ENCODE measurements at regions not wholly inside any gene's neighbourhood (a gene's known extent, or its start where the extent isn't known, plus 50 kb on each side); places are given as distances from the start of the nearest gene placed in this dataset.

GRCh38 chr9:11417782-11418181 lies 805.0 kb upstream of the PTPRD start:
- peaks cover under 1 to 15% (median 2%) of the 10 kb centered on the region in 3 donors for H3K9me3 Mint-ChIP-seq
- H3K36me3 Mint-ChIP-seq, result no peaks in the 10 kb centered on the region
- no peak overlapping the region for H3K27ac Mint-ChIP-seq
- H3K4me3 Mint-ChIP-seq, result no peak overlapping the region
- no peaks in the 10 kb centered on the region for H3K27me3 Mint-ChIP-seq
- H3K4me1 Mint-ChIP-seq, result no peaks in the 10 kb centered on the region

GRCh38 chr9:11431490-11431889 lies 818.7 kb upstream of the PTPRD start:
- no peaks in the 10 kb centered on the region for H3K27me3 Mint-ChIP-seq
- H3K9me3 Mint-ChIP-seq, result peaks cover 4 to 14% (median 7%) of the 10 kb centered on the region in 3 donors
- H3K36me3 Mint-ChIP-seq, result no peaks in the 10 kb centered on the region
- no peaks in the 10 kb centered on the region for H3K4me1 Mint-ChIP-seq
- H3K27ac Mint-ChIP-seq, result no peak overlapping the region
- no peak overlapping the region for H3K4me3 Mint-ChIP-seq

- Mint-ChIP-seq H3K27ac (no peak overlapping the region), H3K36me3 (no peaks in the 10 kb centered on the region), H3K4me1 (no peaks in the 10 kb centered on the region), H3K27me3 (no peaks in the 10 kb centered on the region), H3K9me3 (peaks cover 3 to 10% (median 5%) of the 10 kb centered on the region in 3 donors), H3K4me3 (no peak overlapping the region)
Observed at GRCh38 chr9:11432361-11432760, 819.6 kb upstream of the PTPRD start.

- Mint-ChIP-seq H3K9me3 (peaks cover 6 to 15% (median 14%) of the 10 kb centered on the region in 3 donors), H3K27me3 (no peaks in the 10 kb centered on the region), H3K27ac (no peak overlapping the region), H3K36me3 (no peaks in the 10 kb centered on the region), H3K4me1 (peaks cover 0 to 3% (median 0%) of the 10 kb centered on the region in 3 donors), H3K4me3 (no peak overlapping the region)
Observed at GRCh38 chr9:11443631-11444030, 830.8 kb upstream of the PTPRD start.

GRCh38 chr9:11457825-11458790 lies 845.3 kb upstream of the PTPRD start:
- Mint-ChIP-seq H3K27ac (no peak overlapping the region), H3K4me1 (no peaks in the 10 kb centered on the region), H3K27me3 (no peaks in the 10 kb centered on the region), H3K4me3 (no peak overlapping the region), H3K36me3 (no peaks in the 10 kb centered on the region), H3K9me3 (peaks cover 0 to 4% (median 1%) of the 10 kb centered on the region in 3 donors)

DNA sequence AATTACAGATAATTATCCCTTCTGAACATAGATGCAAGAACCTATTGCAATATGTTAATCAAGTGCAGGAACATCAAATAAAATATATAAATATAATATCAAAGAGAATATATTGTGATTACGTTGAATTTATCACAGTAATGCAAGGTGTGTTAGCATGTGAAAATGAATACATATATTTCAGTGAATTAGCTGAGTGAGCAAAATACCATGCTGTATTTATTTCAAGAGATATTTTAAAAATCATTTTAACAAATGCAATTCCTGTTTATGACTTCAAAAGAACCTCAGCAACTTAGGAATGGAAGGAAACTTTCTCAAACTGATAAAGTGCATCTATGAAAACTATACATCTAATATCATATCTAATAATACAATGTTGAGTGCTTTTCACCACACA lies 856.9 kb upstream of the PTPRD start:
- H3K27me3 Mint-ChIP-seq, result no peaks in the 10 kb centered on the region
- no peaks in the 10 kb centered on the region for H3K4me1 Mint-ChIP-seq
- no peak overlapping the region for H3K4me3 Mint-ChIP-seq
- no peaks in the 10 kb centered on the region for H3K36me3 Mint-ChIP-seq
- peaks cover 0 to 6% (median 0%) of the 10 kb centered on the region in 3 donors for H3K9me3 Mint-ChIP-seq
- no peak overlapping the region for H3K27ac Mint-ChIP-seq

DNA sequence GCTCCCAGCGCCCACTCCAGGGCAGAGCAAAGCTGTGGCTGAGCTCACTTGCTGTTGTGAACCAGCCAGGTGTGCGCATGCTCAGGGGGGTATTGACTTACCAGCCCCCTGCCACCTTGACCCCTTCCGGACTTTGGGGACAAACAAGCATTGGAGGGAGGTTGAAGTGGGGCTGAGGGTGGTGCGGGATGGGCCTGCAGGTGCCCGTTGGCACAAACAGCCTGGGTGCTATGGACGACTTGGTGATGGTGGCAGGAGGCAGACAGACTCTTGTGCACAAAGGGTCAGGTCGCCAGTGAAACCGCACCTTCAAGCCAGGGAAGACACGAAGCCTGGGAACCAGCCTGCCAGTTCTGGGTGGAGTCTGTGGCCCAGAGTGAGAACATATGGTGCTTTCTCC lies 858.5 kb upstream of the PTPRD start:
- Mint-ChIP-seq H3K36me3 (no peaks in the 10 kb centered on the region), H3K27me3 (no peaks in the 10 kb centered on the region), H3K4me1 (no peaks in the 10 kb centered on the region), H3K4me3 (no peak overlapping the region), H3K9me3 (peaks cover 0 to 13% (median 6%) of the 10 kb centered on the region in 3 donors), H3K27ac (no peak overlapping the region)

- Mint-ChIP-seq H3K36me3 (peaks cover 2% of the 10 kb centered on the region), H3K27me3 (no peaks in the 10 kb centered on the region), H3K9me3 (peaks cover 1 to 9% (median 2%) of the 10 kb centered on the region in 3 donors), H3K4me1 (no peaks in the 10 kb centered on the region), H3K27ac (no peak overlapping the region), H3K4me3 (no peak overlapping the region)
Observed at GRCh38 chr9:11500780-11501179, 888.0 kb upstream of the PTPRD start.

GRCh38 chr9:11506980-11507379 lies 894.2 kb upstream of the PTPRD start:
- no peaks in the 10 kb centered on the region for H3K4me1 Mint-ChIP-seq
- no peak overlapping the region for H3K4me3 Mint-ChIP-seq
- H3K36me3 Mint-ChIP-seq, result peaks cover 2% of the 10 kb centered on the region
- no peak overlapping the region for H3K27ac Mint-ChIP-seq
- H3K9me3 Mint-ChIP-seq, result peaks cover 2 to 17% (median 6%) of the 10 kb centered on the region in 3 donors
- no peaks in the 10 kb centered on the region for H3K27me3 Mint-ChIP-seq

DNA sequence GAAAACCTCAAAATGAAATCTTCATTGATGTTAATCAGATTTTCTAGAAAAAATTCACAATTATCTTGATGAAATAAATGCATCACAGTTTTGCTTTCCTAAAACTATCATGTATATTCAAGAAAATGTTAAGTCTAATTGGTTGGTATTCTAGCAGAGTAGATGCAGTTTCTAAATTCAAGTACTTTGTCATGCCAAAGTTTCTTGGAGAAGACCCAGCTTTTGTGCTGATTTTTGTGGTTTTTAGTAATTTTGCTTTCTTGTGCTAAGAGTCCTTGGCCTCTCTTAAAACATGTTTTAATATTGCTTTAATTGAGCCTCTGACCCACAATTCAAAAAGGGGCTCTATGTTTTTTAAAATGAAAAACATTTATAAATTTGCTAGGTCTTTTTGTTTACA lies 924.8 kb upstream of the PTPRD start:
- H3K36me3 Mint-ChIP-seq, result no peaks in the 10 kb centered on the region
- no peaks in the 10 kb centered on the region for H3K4me1 Mint-ChIP-seq
- H3K27ac Mint-ChIP-seq, result no peak overlapping the region
- no peak overlapping the region for H3K4me3 Mint-ChIP-seq
- no peaks in the 10 kb centered on the region for H3K27me3 Mint-ChIP-seq
- H3K9me3 Mint-ChIP-seq, result peaks cover 0 to 2% (median 0%) of the 10 kb centered on the region in 3 donors

GRCh38 chr9:11542781-11543180 lies 930.0 kb upstream of the PTPRD start:
- Mint-ChIP-seq H3K27me3 (no peaks in the 10 kb centered on the region), H3K9me3 (peaks cover 0 to 3% (median 0%) of the 10 kb centered on the region in 3 donors), H3K4me3 (no peak overlapping the region), H3K27ac (no peak overlapping the region), H3K4me1 (no peaks in the 10 kb centered on the region), H3K36me3 (no peaks in the 10 kb centered on the region)

GRCh38 chr9:11546231-11546630 lies 933.4 kb upstream of the PTPRD start:
- Mint-ChIP-seq H3K4me3 (no peak overlapping the region), H3K27ac (no peak overlapping the region), H3K36me3 (no peaks in the 10 kb centered on the region), H3K27me3 (no peaks in the 10 kb centered on the region), H3K9me3 (peaks cover 0 to 2% (median 0%) of the 10 kb centered on the region in 3 donors), H3K4me1 (no peaks in the 10 kb centered on the region)

- Mint-ChIP-seq H3K27ac (no peak overlapping the region), H3K9me3 (peaks cover 2 to 4% (median 2%) of the 10 kb centered on the region in 3 donors), H3K27me3 (no peaks in the 10 kb centered on the region), H3K36me3 (no peaks in the 10 kb centered on the region), H3K4me1 (no peaks in the 10 kb centered on the region), H3K4me3 (no peak overlapping the region)
Observed at GRCh38 chr9:11549311-11549794, 936.6 kb upstream of the PTPRD start.

GRCh38 chr9:11551106-11551505 lies 938.3 kb upstream of the PTPRD start:
- Mint-ChIP-seq H3K4me3 (no peak overlapping the region), H3K9me3 (peaks cover 0 to 4% (median 2%) of the 10 kb centered on the region in 3 donors), H3K4me1 (no peaks in the 10 kb centered on the region), H3K27ac (no peak overlapping the region), H3K36me3 (no peaks in the 10 kb centered on the region), H3K27me3 (no peaks in the 10 kb centered on the region)

GRCh38 chr9:11558043-11558442 lies 945.2 kb upstream of the PTPRD start:
- Mint-ChIP-seq H3K4me1 (no peaks in the 10 kb centered on the region), H3K9me3 (peaks cover 0 to 4% (median 4%) of the 10 kb centered on the region in 3 donors), H3K36me3 (no peaks in the 10 kb centered on the region), H3K4me3 (no peak overlapping the region), H3K27me3 (no peaks in the 10 kb centered on the region), H3K27ac (no peak overlapping the region)
